NCI-H2171 (cell line): ENCODE measurements at regions not wholly inside any gene's neighbourhood (a gene's known extent, or its start where the extent isn't known, plus 50 kb on each side); places are given as distances from the start of the nearest gene placed in this dataset.

Source experiments
- DNase-seq: peaks from one replicate; lab custom pipeline; 2025; lab: John Stamatoyannopoulos, UW

GRCh38 chr20:56801971-56802755 is 173.1 kb downstream of the TFAP2C start:
- DNase-seq = no peak

DNA sequence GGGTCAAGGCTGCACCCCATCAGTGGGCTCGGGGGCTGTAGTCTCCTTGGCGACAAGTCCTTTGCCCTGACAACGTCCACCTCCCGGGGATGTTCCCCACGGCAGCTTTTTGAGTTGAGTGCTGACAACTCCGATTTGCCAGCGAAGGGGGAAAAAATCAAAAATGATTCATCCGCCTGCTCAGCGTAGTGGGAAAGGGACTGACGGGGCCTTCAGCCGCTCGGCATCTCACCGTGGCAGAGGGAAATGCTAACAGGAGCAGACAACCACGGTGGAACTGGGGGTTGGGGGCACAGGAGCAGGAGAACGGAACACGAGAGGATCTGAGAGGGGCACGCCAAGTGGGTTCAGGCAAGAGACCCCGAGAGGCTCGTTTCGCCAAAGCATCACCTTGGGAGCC is 173.7 kb downstream of the TFAP2C start:
- no peak for DNase-seq

DNA sequence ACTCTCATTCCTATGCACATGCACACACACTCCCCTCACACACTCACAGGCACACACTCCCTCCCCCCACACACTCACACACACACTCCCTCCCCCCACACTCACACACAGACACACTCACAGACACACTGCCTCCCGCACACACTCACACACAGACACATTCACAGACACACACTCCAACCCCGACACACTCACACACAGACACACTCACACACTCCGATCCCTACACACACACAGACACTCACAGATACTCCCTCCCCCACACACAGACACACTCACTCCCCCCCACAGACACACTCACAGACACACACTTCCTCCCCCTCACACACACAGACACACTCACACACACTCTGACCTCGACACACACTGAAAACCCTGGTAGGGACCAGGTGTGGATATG is 176.2 kb downstream of the TFAP2C start:
- DNase-seq = no peak

DNA sequence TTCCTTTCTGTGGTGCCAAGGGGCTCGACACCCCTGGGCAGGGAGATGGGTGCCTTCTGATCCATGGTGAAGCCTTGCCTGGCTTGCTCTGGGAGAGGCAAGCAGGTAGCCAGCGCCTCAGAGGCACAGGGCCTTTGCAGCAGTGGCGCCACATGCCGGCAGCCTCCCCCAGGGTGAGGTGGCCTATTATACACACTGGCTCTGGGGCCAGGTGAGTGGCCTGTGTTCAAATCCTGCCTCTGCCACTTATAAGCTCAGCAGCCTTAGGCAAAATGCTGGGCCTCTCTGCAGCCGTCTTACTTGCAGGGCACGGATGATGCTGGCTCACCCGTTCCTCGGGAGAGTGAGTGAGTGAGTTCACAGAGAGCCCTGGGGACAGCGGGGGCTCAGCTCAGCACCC is 176.9 kb downstream of the TFAP2C start:
- DNase-seq = no peak

- no peak for DNase-seq
Observed at GRCh38 chr20:56806952-56807517, 177.9 kb downstream of the TFAP2C start.

DNA sequence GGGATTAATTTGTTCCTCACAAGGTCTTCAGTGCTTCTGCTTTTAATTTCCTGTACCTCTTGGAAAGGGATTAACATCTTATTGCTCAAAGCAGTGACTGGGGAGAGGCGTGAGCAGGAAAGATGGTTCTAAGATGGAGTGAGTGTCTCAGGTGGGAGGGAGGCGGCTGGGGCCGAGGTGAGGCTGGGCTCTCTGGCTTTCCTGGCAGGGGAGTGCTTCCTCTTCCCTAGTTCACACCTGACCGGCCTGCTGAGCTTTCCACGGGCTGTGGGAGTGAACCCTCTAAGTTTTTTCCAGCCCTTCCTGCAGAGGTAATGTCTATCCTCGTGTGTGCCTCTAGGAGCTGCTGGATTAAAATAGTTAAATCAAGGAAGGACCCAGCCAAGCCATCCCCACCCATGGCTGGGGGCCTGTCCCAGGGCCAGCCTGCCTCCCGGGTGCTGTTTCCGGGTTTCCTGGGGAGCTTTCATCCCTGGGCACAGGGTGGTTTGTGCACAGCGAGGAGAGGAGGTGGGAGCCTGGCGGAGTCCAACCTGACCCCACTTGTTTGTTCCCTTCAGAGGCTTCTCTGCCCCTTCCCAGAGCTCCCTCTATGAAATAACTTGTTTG is 179.1 kb downstream of the TFAP2C start:
- DNase-seq = no peak

- no peak for DNase-seq
Observed at GRCh38 chr20:56808732-56809131, 179.6 kb downstream of the TFAP2C start.

- no peak for DNase-seq
Observed at GRCh38 chr20:56809668-56810067, 180.6 kb downstream of the TFAP2C start.

DNA sequence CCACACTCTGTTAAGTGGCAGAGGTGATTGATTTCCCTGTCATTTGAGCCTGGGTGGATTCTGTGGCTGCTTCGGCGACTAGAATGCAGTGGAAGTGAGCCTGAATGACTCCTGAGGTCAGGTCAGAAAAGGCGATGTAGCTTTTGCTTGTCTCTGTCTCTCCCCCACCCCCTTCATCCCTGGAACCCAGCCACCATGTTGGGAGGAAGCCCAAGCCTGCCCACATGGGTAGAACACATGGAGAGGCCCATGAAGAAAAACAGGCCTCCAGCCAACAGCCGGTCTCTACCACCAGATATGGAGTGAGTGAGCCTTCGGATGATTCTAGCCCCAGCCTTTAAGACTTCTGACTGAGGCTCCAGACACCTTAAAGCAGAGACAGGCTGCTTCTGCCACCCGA is 181.0 kb downstream of the TFAP2C start:
- DNase-seq = no peak

DNA sequence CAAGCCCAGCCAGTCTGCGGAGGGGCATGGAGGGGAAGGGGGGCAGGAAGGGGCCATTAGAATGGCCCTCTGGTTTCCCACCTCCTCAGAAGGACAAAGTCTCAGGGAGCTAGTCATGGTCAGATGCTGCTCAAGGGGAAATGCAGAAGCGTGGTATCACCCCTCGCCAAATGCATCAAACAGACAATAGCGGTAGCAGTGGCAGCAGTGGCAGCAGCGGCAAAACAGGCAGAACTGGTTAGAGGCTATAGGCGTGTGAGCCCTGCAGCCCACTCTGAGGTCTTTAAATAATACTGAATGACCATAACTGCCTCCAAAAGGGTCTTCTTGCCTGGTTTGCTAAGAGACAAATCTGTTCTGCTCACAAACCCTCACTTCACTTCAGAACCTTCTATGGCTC is 186.7 kb downstream of the TFAP2C start:
- DNase-seq = no peak

- no peak for DNase-seq
Observed at GRCh38 chr20:56816349-56816748, 187.2 kb downstream of the TFAP2C start.

DNA sequence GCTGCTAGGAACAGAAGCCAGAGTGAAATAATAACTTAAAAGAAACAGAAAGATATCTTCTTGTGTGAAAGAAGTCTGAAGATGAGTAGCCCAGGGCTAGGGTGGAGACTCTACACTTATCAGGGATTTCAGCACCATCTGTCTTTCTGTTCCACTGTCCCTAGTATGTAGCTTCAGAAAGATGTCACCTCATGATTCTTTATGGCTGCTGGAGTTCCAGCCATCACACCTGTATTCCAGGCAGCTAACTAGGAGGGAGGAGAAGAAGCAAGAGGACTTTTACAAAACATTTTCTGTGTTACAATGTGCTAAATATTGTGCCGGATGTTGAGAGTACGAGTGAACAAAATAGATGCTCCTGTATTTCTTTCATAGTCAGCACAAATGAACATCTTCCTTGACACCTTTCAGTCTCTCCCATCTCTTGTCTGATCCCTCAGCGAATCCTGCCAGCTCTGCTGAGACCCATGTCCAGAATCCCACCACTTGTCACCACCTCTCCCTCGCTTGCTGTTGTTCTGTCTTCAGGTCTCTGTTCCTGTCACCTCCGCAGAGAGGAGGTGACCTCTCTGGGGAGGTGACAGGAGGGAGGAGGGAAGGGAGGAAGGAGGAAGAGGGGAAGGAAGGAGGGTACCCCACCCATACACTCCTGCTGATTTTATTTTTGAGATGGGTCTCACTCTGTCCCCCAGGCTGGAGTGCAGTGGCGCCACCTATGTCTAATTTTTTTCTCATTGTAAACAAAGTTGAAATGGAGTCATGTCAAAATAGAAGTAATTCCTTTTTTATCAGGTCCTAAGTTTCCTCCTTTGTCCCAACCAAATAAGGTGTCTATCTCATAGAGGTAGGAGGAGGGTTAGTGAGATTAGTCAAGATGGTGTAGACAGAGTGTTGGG is 188.9 kb downstream of the TFAP2C start:
- no peak for DNase-seq

DNA sequence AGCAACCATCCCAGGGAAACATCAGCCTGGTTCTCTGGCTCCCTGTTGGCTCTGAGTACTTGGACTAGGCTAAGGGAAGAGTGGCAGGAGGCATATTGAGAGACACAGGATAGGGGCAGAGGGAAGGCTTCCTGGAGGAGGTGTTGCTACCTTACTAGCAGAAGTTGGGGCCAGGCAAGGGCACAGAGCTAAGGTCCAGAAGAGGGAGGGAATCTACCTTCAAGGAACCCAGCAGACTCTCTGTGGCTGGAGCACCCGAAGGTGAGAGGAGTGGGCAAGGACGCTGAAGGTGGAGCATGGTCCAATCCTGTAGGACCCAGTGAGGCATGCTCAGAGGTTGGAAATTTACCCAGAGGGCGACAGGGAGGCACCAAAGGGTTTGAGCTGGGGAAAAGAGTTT is 191.9 kb downstream of the TFAP2C start:
- DNase-seq = no peak

GRCh38 chr20:56826306-56826704 is 197.2 kb downstream of the TFAP2C start:
- no peak for DNase-seq

DNA sequence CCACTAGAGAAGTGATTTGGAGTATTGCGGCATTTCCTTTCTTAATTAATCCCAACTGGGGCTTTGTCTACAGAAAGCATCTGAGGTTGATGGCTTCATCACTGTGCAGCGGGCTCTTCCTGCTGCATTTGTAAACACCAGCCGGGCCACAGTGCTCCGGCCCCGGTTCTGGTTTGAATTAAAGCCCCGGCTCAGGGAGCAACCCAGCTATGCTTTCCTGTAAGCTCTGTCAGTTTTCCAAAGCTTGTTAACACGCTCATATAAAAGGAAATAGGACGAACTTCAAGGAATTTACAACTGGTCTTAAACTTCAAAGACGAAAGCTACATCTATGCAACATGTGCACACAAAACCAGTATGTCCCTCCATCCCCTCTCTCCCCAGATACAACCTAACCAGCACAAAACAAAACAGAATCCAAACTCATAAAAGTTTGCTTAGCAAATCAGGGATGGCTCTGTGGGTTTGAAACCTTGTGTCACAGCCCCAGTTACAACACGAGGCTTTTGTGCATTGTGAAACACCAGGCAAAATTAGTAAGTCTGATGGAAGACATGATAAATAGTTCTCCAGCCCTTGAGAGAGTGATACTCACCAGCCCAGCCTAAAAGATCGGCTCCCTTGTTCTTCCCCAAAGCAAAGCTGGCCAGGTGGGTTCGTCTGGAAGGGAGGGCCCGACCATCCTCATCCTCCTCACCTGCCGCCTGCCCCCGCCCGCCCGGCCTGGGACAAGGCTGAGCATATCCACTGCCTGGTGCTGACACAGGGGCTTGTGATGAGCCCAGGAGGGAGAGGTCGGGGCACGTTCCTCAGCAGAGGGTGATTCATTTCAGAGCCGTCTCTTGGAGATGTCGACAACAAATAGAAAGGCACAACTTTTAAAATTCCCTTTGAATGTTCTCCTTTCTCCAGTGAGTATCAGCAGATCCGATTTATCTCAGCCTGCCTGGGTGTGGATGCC is 197.9 kb downstream of the TFAP2C start:
- no peak for DNase-seq

- DNase-seq = no peak
Observed at GRCh38 chr20:56827763-56828162, 198.7 kb downstream of the TFAP2C start.

GRCh38 chr20:56828402-56828801 is 199.3 kb downstream of the TFAP2C start:
- DNase-seq = no peak

- no peak for DNase-seq
Observed at GRCh38 chr20:56829788-56830385, 200.8 kb downstream of the TFAP2C start.

GRCh38 chr20:56831795-56832194 is 202.7 kb downstream of the TFAP2C start:
- no peak for DNase-seq

- DNase-seq = no peak
Observed at GRCh38 chr20:56833427-56833826, 204.3 kb downstream of the TFAP2C start.
